DOHH2 (cell line): ENCODE measurements at regions not wholly inside any gene's neighbourhood (a gene's known extent, or its start where the extent isn't known, plus 50 kb on each side); places are given as distances from the start of the nearest gene placed in this dataset.

Source experiments
- CTCF ChIP-seq: fragments of 200-600 bp; sonication (generic); IDR thresholded peaks from one replicate; pipeline ENCODE4 v1.5.1; 2014; ENCODE audit warnings: antibody characterized with exemption, mild to moderate bottlenecking, low read depth, low read length; ENCODE audit not compliant: poor library complexity, severe bottlenecking
- EZH2phosphoT487 ChIP-seq: fragments of 200-600 bp; sonication (generic); IDR thresholded peaks from 2 replicates; pipeline ENCODE4 v1.6.1; 2017; ENCODE audit warnings: borderline replicate concordance, mild to moderate bottlenecking, antibody characterized with exemption, low read length, moderate library complexity, mixed read lengths

GRCh38 chr5:106376522-106376921, 1294.2 kb downstream of the EFNA5 start:
- no peak for TF ChIP-seq CTCF
- no peak for TF ChIP-seq EZH2phosphoT487
